Activated CD4-positive, alpha-beta T cell treated with anti-CD3 and anti-CD28 coated beads, Interleukin-2, amount 10 ng/mL, durations not matched to agents 7 days and 5 days (primary cell): ENCODE measurements at regions not wholly inside any gene's neighbourhood (a gene's known extent, or its start where the extent isn't known, plus 50 kb on each side); places are given as distances from the start of the nearest gene placed in this dataset.

Experiments
- CTCF ChIA-PET: fragments of 350-600 bp; sonication (Branson Sonifier 250); formaldehyde crosslinking; loops from one replicate; lab custom pipeline; 2021; ENCODE audit warnings: antibody characterized with exemption; lab: Charles Lee
- POLR2A ChIA-PET: fragments of 350-600 bp; sonication (Branson Sonifier 250); formaldehyde crosslinking; loops from one replicate; lab custom pipeline; 2021; ENCODE audit warnings: antibody characterized with exemption; lab: Charles Lee
- DNase-seq: peaks from one replicate; pipeline ENCODE4 v3.0.0-alpha.2; 2020
- H3K27ac Mint-ChIP-seq: one replicate; pipeline ENCODE4 v1.8.0; 2021; ENCODE audit warnings: mild to moderate bottlenecking, moderate library complexity, mixed read lengths
- H3K27me3 Mint-ChIP-seq: one replicate; pipeline ENCODE4 v1.8.0; 2021; ENCODE audit warnings: mixed read lengths
- H3K36me3 Mint-ChIP-seq: one replicate; pipeline ENCODE4 v1.8.0; 2021; ENCODE audit warnings: low read depth, mixed read lengths
- H3K4me1 Mint-ChIP-seq: one replicate; pipeline ENCODE4 v1.8.0; 2021; ENCODE audit warnings: mixed read lengths
- H3K4me3 Mint-ChIP-seq: one replicate; pipeline ENCODE4 v1.8.0; 2021; ENCODE audit warnings: mild to moderate bottlenecking, moderate library complexity, mixed read lengths
- H3K9me3 Mint-ChIP-seq: one replicate; pipeline ENCODE4 v1.8.0; 2021; ENCODE audit warnings: mixed read lengths

- Mint-ChIP-seq H3K27me3 (no peaks in the 10 kb centered on the region), H3K4me3 (no peak overlapping the region), H3K27ac (no peak overlapping the region), H3K36me3 (no peaks in the 10 kb centered on the region), H3K9me3 (no peaks in the 10 kb centered on the region), H3K4me1 (no peaks in the 10 kb centered on the region)
- ChIA-PET POLR2A (no interaction called here), CTCF (no interaction called here)
- DNase-seq, result no peak
These were observed 426.5 kb downstream of the MED13L start for GRCh38 chr12:115850957-115851356.

GRCh38 chr12:115849262-115849943 is 428.1 kb downstream of the MED13L start:
- DNase-seq, result no peak
- ChIA-PET CTCF (no interaction called here), POLR2A (no interaction called here)
- H3K36me3 Mint-ChIP-seq, result no peaks in the 10 kb centered on the region
- no peaks in the 10 kb centered on the region for H3K27me3 Mint-ChIP-seq
- H3K27ac Mint-ChIP-seq, result no peak overlapping the region
- no peak overlapping the region for H3K4me3 Mint-ChIP-seq
- no peaks in the 10 kb centered on the region for H3K9me3 Mint-ChIP-seq
- H3K4me1 Mint-ChIP-seq, result no peaks in the 10 kb centered on the region

DNA sequence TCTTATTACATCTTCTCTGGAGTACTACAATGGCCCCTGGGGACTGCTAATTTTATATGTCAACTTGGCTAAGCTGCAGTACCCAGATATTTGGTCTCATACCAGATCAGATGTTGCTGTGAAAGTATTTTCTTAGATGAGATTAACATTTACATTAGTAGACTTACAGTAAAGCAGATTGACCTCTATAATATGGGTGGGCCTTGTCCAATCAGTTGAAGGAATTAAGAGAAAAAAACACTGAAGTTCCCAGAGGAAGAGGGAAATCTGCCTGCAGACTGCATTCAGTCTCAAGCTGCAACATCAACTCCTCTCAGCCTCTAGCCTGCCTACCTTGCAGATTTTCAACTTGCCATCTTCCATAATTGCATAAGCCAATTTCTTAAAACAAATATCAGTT is 430.1 kb downstream of the MED13L start:
- H3K9me3 Mint-ChIP-seq, result no peaks in the 10 kb centered on the region
- no peak overlapping the region for H3K27ac Mint-ChIP-seq
- no peak overlapping the region for H3K4me3 Mint-ChIP-seq
- no peak for DNase-seq
- H3K27me3 Mint-ChIP-seq, result no peaks in the 10 kb centered on the region
- H3K4me1 Mint-ChIP-seq, result no peaks in the 10 kb centered on the region
- POLR2A ChIA-PET, result no interaction called here
- H3K36me3 Mint-ChIP-seq, result no peaks in the 10 kb centered on the region
- CTCF ChIA-PET, result no interaction called here

DNA sequence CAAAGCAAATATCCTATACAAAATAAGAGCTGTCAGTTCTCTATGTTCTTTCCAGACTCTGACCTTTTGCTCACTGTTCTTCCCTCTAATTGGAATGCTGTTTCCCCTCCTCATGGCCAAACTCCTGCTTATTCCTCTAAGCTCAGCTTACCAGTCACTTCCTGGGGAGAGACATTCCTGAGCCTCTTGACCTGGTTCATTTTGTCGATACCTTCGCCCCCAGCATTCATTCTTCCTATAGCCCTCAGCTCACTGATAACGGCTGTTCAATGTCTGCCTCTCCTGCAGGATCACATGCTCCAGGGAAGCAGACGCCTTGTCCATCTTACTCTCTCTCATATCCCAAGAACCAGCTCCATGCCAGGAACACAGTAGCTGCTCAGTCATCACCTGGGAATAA is 431.0 kb downstream of the MED13L start:
- ChIA-PET CTCF (no interaction called here), POLR2A (no interaction called here)
- no peaks in the 10 kb centered on the region for H3K4me1 Mint-ChIP-seq

GRCh38 chr12:115840159-115840558 is 437.3 kb downstream of the MED13L start:
- H3K9me3 Mint-ChIP-seq, result no peaks in the 10 kb centered on the region
- H3K4me1 Mint-ChIP-seq, result no peaks in the 10 kb centered on the region
- no peaks in the 10 kb centered on the region for H3K36me3 Mint-ChIP-seq
- no peak for DNase-seq
- no peak overlapping the region for H3K27ac Mint-ChIP-seq
- ChIA-PET CTCF (no interaction called here), POLR2A (no interaction called here)
- no peaks in the 10 kb centered on the region for H3K27me3 Mint-ChIP-seq
- H3K4me3 Mint-ChIP-seq, result no peak overlapping the region

More for the DNA sequence above, 431.0 kb downstream of the MED13L start:
- H3K4me3 Mint-ChIP-seq, result no peak overlapping the region
- no peaks in the 10 kb centered on the region for H3K36me3 Mint-ChIP-seq
- H3K27ac Mint-ChIP-seq, result no peak overlapping the region
- DNase-seq, result no peak
- H3K27me3 Mint-ChIP-seq, result no peaks in the 10 kb centered on the region
- no peaks in the 10 kb centered on the region for H3K9me3 Mint-ChIP-seq

- Mint-ChIP-seq H3K27ac (no peak overlapping the region), H3K4me1 (no peaks in the 10 kb centered on the region), H3K4me3 (no peak overlapping the region), H3K9me3 (no peaks in the 10 kb centered on the region), H3K36me3 (no peaks in the 10 kb centered on the region), H3K27me3 (no peaks in the 10 kb centered on the region)
- DNase-seq, result no peak
- POLR2A ChIA-PET, result no interaction called here
- CTCF ChIA-PET, result interaction anchor here (0.6 kb wide), 1 partner anchor 1330 kb away, joined by 8 read pairs; no protein-coding TSS in a partner anchor
These were observed 438.5 kb downstream of the MED13L start for GRCh38 chr12:115838952-115839351.

DNA sequence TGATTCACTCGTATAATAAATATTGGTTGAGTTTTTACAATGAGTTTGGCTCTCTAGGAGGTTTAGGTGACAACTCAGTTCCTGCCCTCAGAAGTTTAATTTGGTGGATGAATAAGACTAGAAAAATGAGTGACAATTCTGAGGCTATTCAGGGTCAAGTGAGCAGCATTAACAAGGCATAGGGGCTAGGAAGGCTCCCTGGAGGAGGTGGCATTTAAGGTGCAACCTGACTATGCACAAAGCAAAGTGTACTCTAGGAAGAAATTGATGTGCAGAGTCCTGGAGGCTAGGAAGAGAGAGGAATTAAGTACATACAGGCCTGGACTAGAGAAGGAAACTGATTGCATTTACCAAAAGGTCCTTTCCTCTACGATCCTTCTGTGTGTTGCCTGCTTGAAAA is 440.3 kb downstream of the MED13L start:
- ChIA-PET POLR2A (no interaction called here), CTCF (no interaction called here)
- no peak overlapping the region for H3K27ac Mint-ChIP-seq
- no peaks in the 10 kb centered on the region for H3K27me3 Mint-ChIP-seq
- no peak for DNase-seq
- H3K9me3 Mint-ChIP-seq, result no peaks in the 10 kb centered on the region
- H3K36me3 Mint-ChIP-seq, result no peaks in the 10 kb centered on the region
- no peaks in the 10 kb centered on the region for H3K4me1 Mint-ChIP-seq
- H3K4me3 Mint-ChIP-seq, result no peak overlapping the region

DNA sequence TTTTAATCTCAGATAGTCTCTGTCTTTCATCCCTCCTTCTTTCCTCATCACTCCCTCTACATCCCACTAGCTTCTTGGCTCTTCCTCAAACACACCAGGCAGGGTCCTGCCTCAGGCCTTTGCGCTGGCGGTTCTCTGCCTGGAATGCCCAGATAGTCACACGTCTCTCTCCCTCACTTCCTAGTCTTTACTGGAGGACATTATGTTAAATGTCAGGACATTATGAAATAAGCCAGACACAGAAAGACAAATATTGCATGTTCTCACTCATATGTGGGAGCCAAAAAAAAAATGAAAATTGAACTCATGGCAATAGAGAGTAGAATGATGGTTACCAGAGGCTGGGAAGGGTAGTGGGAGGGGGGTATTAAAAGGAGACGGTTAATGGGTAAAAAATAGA is 442.0 kb downstream of the MED13L start:
- ChIA-PET CTCF (no interaction called here), POLR2A (no interaction called here)
- H3K4me3 Mint-ChIP-seq, result no peak overlapping the region
- no peaks in the 10 kb centered on the region for H3K4me1 Mint-ChIP-seq
- DNase-seq, result no peak
- H3K9me3 Mint-ChIP-seq, result no peaks in the 10 kb centered on the region
- H3K27ac Mint-ChIP-seq, result no peak overlapping the region
- H3K27me3 Mint-ChIP-seq, result no peaks in the 10 kb centered on the region
- no peaks in the 10 kb centered on the region for H3K36me3 Mint-ChIP-seq

DNA sequence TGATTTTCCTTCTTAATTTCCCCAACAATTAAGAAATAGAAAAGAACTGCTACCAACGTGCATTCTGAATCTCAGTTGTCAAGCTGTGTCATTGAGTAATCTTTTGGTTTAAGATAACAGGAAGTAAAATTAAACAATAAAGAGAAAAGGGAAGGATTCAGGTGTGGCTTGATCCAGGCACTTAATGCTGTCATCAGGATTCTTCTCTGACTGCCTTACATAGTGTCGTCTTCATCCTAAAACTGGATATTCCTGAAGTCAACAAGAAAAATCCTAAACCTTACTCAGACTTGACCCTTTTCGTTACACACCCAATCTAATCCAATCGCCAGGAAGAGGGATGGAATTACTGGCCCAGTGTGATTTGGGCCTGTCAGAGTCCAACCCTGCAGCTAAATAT is 443.8 kb downstream of the MED13L start:
- H3K27ac Mint-ChIP-seq, result no peak overlapping the region
- no peaks in the 10 kb centered on the region for H3K4me1 Mint-ChIP-seq
- H3K27me3 Mint-ChIP-seq, result no peaks in the 10 kb centered on the region
- DNase-seq, result no peak
- no peak overlapping the region for H3K4me3 Mint-ChIP-seq
- H3K36me3 Mint-ChIP-seq, result no peaks in the 10 kb centered on the region
- ChIA-PET CTCF (no interaction called here), POLR2A (no interaction called here)
- H3K9me3 Mint-ChIP-seq, result no peaks in the 10 kb centered on the region

- no peak for DNase-seq
- H3K9me3 Mint-ChIP-seq, result no peaks in the 10 kb centered on the region
- no peaks in the 10 kb centered on the region for H3K4me1 Mint-ChIP-seq
- CTCF ChIA-PET, result interaction anchor here (1.7 kb wide), 1 partner anchor 10 kb away, joined by 4 read pairs; no protein-coding TSS in a partner anchor
- H3K4me3 Mint-ChIP-seq, result no peak overlapping the region
- POLR2A ChIA-PET, result no interaction called here
- H3K36me3 Mint-ChIP-seq, result no peaks in the 10 kb centered on the region
- no peak overlapping the region for H3K27ac Mint-ChIP-seq
- no peaks in the 10 kb centered on the region for H3K27me3 Mint-ChIP-seq
These were observed 446.9 kb downstream of the MED13L start for GRCh38 chr12:115830633-115831032.

DNA sequence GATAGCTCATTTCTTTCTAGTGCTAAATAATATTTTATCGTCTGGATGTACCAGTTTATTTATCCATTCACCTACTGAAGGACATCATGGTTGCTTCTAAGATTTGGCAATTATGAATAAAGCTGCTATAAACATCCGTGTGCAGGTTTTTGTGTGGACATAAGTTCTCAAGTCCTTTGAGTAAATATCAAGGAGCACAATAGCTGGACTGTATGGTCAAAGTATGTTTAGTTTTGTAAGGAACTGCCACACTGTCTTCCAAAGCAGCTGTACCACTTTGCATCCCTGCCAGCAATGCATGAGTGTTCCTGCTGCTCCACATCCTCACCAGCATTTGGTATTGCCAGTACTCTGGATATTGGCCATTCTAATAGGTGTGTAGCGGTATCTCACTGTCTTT is 447.4 kb downstream of the MED13L start:
- Mint-ChIP-seq H3K36me3 (no peaks in the 10 kb centered on the region), H3K4me1 (no peaks in the 10 kb centered on the region), H3K9me3 (no peaks in the 10 kb centered on the region), H3K27me3 (no peaks in the 10 kb centered on the region), H3K27ac (no peak overlapping the region), H3K4me3 (no peak overlapping the region)
- no peak for DNase-seq
- CTCF ChIA-PET, result interaction anchor here (1.7 kb wide), 1 partner anchor 9 kb away, joined by 4 read pairs; no protein-coding TSS in a partner anchor
- POLR2A ChIA-PET, result no interaction called here

GRCh38 chr12:115828168-115828567 is 449.3 kb downstream of the MED13L start:
- Mint-ChIP-seq H3K9me3 (no peaks in the 10 kb centered on the region), H3K4me3 (no peak overlapping the region), H3K36me3 (no peaks in the 10 kb centered on the region), H3K4me1 (no peaks in the 10 kb centered on the region), H3K27me3 (no peaks in the 10 kb centered on the region), H3K27ac (no peak overlapping the region)
- ChIA-PET CTCF (no interaction called here), POLR2A (no interaction called here)
- no peak for DNase-seq

DNA sequence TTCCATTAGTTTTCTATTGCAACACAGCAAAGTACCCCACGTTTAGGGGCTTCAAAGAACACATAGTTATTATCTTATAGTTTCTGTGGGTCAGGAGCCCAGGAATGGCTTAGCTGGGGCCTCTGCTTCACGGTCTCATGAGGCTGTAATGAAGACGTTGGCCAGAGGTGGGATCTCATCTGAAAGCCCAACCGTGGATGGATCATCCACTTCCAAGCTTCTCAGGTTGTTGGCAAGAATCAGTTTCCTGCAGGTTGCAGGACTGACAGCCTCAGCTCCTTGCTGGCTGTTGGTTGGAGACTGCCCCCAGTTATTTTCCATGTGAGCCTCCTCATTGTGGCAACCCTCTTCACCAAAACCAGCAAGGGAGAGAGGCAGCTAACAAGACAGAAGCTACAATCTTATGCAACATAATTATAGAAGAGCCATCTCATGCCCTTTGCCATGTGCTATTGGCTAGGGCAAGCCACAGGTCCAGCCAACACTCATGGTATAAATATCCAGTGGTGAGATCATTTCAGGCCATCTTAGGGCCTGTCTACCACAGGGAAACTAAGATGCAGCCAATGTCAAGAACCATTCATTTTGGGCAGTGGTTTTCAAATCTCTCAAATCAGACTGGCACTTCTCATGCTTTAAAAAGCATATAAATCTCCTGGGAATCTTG is 452.4 kb downstream of the MED13L start:
- CTCF ChIA-PET, result no interaction called here
- POLR2A ChIA-PET, result no interaction called here
- H3K4me1 Mint-ChIP-seq, result no peaks in the 10 kb centered on the region
- H3K27me3 Mint-ChIP-seq, result no peaks in the 10 kb centered on the region
- DNase-seq, result no peak
- no peak overlapping the region for H3K4me3 Mint-ChIP-seq
- no peak overlapping the region for H3K27ac Mint-ChIP-seq
- no peaks in the 10 kb centered on the region for H3K9me3 Mint-ChIP-seq
- H3K36me3 Mint-ChIP-seq, result no peaks in the 10 kb centered on the region

DNA sequence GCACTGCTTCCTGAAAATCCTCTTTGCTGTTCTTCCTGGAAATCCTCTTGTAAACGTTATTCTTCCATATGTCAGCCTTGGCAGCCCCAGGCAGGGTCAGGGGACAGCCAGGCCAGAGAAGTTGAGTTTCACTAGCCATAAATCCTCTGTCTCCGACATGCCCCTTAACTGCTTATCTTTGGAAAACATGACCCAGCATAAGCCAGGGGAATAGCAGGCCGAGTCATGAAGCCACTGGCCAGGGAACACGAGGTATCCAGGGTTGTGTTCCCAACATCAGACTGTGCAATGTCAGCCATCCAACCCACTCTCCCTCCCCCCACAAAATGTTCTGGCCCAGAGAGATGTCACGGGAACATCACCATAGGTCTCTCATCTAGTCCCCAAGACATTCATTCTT is 453.9 kb downstream of the MED13L start:
- H3K36me3 Mint-ChIP-seq, result no peaks in the 10 kb centered on the region
- no peaks in the 10 kb centered on the region for H3K9me3 Mint-ChIP-seq
- no peak overlapping the region for H3K4me3 Mint-ChIP-seq
- CTCF ChIA-PET, result no interaction called here
- no peaks in the 10 kb centered on the region for H3K27me3 Mint-ChIP-seq
- POLR2A ChIA-PET, result no interaction called here
- H3K27ac Mint-ChIP-seq, result no peak overlapping the region
- no peak for DNase-seq
- no peaks in the 10 kb centered on the region for H3K4me1 Mint-ChIP-seq
